Erythroblast (primary cell): ENCODE measurements at regions not wholly inside any gene's neighbourhood (a gene's known extent, or its start where the extent isn't known, plus 50 kb on each side); places are given as distances from the start of the nearest gene placed in this dataset.

ENCODE experiments used
- GATA1 ChIP-seq: IDR thresholded peaks from 2 replicates; pipeline ENCODE4 v1.6.1; 2011; ENCODE audit warnings: low read depth, mild to moderate bottlenecking, control low read depth, low read length, moderate library complexity
- POLR2A ChIP-seq: IDR thresholded peaks from 2 replicates; pipeline ENCODE4 v1.6.1; 2011; ENCODE audit warnings: mild to moderate bottlenecking, low read length

DNA sequence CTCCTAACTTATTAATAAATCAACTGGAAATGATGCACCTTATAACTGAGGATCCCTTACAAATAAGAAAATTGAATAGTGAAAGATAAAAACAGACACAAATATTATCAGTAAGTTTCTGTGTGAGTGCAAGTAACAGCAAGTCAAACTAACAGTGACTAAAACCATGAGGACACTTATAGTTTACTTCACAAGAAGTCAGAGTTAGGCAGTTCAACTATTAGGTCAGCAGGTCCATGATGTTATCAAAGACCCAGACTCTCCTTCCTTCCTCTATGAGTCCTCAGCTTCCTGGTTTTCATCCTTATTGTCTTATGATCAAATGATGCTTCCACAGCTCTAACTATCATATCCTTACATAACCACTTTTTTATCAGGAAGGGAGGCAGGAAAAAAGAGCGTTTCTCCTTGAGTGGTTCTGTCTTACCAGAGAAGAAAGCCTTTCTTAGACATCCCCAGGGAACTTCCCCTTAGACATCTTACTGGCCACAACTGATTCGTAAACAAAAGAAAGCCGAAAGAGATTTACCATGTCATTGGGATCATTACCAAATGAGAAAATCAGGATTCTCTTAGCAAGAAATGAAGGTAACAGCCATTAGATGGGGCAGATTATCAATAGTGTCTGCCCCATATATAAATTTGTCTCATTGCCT, 114.3 kb upstream of the LRFN2 start:
- no peak for TF ChIP-seq POLR2A
- TF ChIP-seq GATA1: no peak
